Chondrocyte (in vitro differentiated cells): ENCODE measurements at regions not wholly inside any gene's neighbourhood (a gene's known extent, or its start where the extent isn't known, plus 50 kb on each side); places are given as distances from the start of the nearest gene placed in this dataset.

Experiments used
- DNase-seq: peaks from one replicate; pipeline ENCODE4 v3.0.0; 2021; ENCODE audit warnings: mixed read lengths, low spot score
- H3K27ac Mint-ChIP-seq: one replicate; pipeline ENCODE4 v1.8.0; 2021; ENCODE audit warnings: mild to moderate bottlenecking, moderate library complexity, mixed read lengths; ENCODE audit not compliant: unreplicated experiment
- H3K27me3 Mint-ChIP-seq: 2 replicates; pipeline ENCODE4 v1.8.0; 2021; ENCODE audit warnings: low read depth, mixed read lengths
- H3K36me3 Mint-ChIP-seq: 2 replicates; pipeline ENCODE4 v1.8.0; 2021; ENCODE audit warnings: low read depth, mixed read lengths
- H3K4me1 Mint-ChIP-seq: 2 replicates; pipeline ENCODE4 v1.8.0; 2021; ENCODE audit warnings: low read depth, mild to moderate bottlenecking, mixed read lengths
- H3K4me3 Mint-ChIP-seq: one replicate; pipeline ENCODE4 v1.8.0; 2021; ENCODE audit warnings: mild to moderate bottlenecking, moderate library complexity, mixed read lengths; ENCODE audit not compliant: unreplicated experiment
- H3K9me3 Mint-ChIP-seq: 2 replicates; pipeline ENCODE4 v1.8.0; 2021; ENCODE audit warnings: low read depth, mixed read lengths
- TF ChIP-seq, protein P1 (sequence below): fragments of 200-600 bp; sonication (generic); IDR thresholded peaks from 2 replicates; pipeline ENCODE4 v1.5.0; 2021; ENCODE audit warnings: antibody characterized with exemption, mild to moderate bottlenecking, moderate library complexity

- Mint-ChIP-seq H3K4me3 (no peak overlapping the region), H3K9me3 (peaks cover 27% of the 10 kb centered on the region), H3K27ac (peak overlapping the region; percentile 5), H3K27me3 (no peaks in the 10 kb centered on the region), H3K36me3 (peaks cover 10% of the 10 kb centered on the region), H3K4me1 (peaks cover 36% of the 10 kb centered on the region)
- no peak for DNase-seq
- TF ChIP-seq, protein P1, sequence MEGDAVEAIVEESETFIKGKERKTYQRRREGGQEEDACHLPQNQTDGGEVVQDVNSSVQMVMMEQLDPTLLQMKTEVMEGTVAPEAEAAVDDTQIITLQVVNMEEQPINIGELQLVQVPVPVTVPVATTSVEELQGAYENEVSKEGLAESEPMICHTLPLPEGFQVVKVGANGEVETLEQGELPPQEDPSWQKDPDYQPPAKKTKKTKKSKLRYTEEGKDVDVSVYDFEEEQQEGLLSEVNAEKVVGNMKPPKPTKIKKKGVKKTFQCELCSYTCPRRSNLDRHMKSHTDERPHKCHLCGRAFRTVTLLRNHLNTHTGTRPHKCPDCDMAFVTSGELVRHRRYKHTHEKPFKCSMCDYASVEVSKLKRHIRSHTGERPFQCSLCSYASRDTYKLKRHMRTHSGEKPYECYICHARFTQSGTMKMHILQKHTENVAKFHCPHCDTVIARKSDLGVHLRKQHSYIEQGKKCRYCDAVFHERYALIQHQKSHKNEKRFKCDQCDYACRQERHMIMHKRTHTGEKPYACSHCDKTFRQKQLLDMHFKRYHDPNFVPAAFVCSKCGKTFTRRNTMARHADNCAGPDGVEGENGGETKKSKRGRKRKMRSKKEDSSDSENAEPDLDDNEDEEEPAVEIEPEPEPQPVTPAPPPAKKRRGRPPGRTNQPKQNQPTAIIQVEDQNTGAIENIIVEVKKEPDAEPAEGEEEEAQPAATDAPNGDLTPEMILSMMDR: no peak
These were observed 328.6 kb downstream of the TBC1D4 start for GRCh38 chr13:75153386-75153785.

GRCh38 chr13:75151081-75151643 lies 330.8 kb downstream of the TBC1D4 start:
- Mint-ChIP-seq H3K36me3 (peaks cover 10% of the 10 kb centered on the region), H3K4me1 (peaks cover 54% of the 10 kb centered on the region), H3K4me3 (no peak overlapping the region), H3K27ac (peak overlapping the region; percentile 80), H3K9me3 (peaks cover 17% of the 10 kb centered on the region), H3K27me3 (no peaks in the 10 kb centered on the region)
- TF ChIP-seq, protein P1: no peak
- DNase-seq: no peak

DNA sequence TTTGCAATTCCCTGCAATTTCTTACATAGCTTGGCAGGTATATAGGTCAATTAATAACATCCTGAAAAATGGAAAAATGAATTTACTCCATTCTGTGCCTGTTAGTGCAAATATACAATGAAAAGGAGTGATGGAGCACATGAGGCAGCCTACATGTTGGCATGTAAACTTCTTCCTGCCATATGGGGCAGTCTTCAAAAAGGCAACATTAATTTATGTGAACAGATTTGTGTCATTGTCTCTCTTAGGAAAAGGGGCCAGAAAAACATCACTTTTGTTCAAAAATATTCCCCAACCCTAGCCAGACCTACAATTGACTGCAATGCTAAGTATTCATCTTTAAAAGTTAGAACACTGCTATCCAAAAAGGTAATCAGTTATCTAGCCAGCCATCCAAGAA lies 332.2 kb downstream of the TBC1D4 start:
- H3K4me3 Mint-ChIP-seq: no peak overlapping the region
- H3K27ac Mint-ChIP-seq: no peak overlapping the region
- DNase-seq: no peak
- peaks cover 13% of the 10 kb centered on the region for H3K9me3 Mint-ChIP-seq
- no peaks in the 10 kb centered on the region for H3K27me3 Mint-ChIP-seq
- H3K36me3 Mint-ChIP-seq: peaks cover 7% of the 10 kb centered on the region
- peaks cover 63% of the 10 kb centered on the region for H3K4me1 Mint-ChIP-seq
- TF ChIP-seq, protein P1: no peak

DNA sequence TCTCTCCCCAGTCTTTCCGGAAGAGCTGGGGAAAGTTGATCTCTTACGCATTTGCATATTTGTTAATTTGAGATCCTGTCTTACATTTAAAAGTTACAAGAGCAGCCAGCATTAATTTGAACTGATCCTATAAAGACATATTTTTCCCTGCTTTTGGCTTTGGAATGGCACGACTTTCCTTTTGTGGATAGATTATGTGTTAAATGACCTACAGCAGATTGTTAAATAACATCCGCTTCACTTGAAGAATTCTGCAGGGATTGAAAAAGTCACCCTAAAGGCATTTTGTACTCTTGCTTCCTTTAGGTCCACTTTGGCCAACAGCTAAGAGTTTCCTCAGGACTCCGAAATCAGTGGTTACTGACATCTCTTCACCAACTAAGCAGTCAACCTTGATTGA lies 334.0 kb downstream of the TBC1D4 start:
- H3K27ac Mint-ChIP-seq: no peak overlapping the region
- TF ChIP-seq, protein P1: no peak
- DNase-seq: no peak
- no peak overlapping the region for H3K4me3 Mint-ChIP-seq
- peaks cover 48% of the 10 kb centered on the region for H3K4me1 Mint-ChIP-seq
- peaks cover 6% of the 10 kb centered on the region for H3K36me3 Mint-ChIP-seq
- no peaks in the 10 kb centered on the region for H3K27me3 Mint-ChIP-seq
- H3K9me3 Mint-ChIP-seq: peaks cover 12% of the 10 kb centered on the region

DNA sequence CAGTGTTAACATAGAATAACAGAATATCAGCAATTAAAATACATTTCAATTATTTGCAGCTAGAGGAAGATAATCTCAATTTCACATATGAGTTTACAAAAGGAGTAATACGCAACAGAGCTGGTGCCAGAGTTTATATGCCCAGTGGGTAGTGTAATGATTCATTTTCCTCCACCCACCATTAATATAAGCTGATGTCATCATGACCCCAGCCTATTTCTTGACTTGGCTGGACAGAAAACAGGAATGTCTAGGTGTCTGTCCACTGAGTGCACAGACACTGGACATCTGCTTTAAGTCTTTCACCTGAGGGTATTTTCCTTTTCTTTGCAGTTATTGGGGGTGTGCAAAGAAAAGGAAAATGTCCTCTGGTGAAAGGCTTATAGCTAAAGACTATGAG lies 335.5 kb downstream of the TBC1D4 start:
- Mint-ChIP-seq H3K27me3 (no peaks in the 10 kb centered on the region), H3K9me3 (peaks cover 3% of the 10 kb centered on the region), H3K36me3 (no peaks in the 10 kb centered on the region), H3K27ac (peak overlapping the region; percentile 62), H3K4me1 (peaks cover 36% of the 10 kb centered on the region), H3K4me3 (no peak overlapping the region)
- TF ChIP-seq, protein P1: no peak
- DNase-seq: no peak
